Upper lobe of right lung (tissue), 1 donor: ENCODE measurements at regions not wholly inside any gene's neighbourhood (a gene's known extent, or its start where the extent isn't known, plus 50 kb on each side); places are given as distances from the start of the nearest gene placed in this dataset.

Source experiments
- ATAC-seq: fragments of 200-7000 bp; cut with Tn5 transposase; one replicate; pipeline ENCODE4 v1.9.1; 2020; ENCODE audit warnings: mild to moderate bottlenecking, moderate library complexity
- DNase-seq: peaks from one replicate; pipeline ENCODE4 v3.0.0-alpha.2; 2020
- H3K27ac ChIP-seq: fragments of 200-600 bp; one replicate; pipeline ENCODE4 v1.8.0; 2022
- H3K27me3 ChIP-seq: fragments of 200-600 bp; one replicate; pipeline ENCODE4 v1.8.0; 2022; ENCODE audit warnings: mild to moderate bottlenecking
- H3K36me3 ChIP-seq: fragments of 200-600 bp; one replicate; pipeline ENCODE4 v1.8.0; 2022
- H3K4me1 ChIP-seq: fragments of 200-600 bp; one replicate; pipeline ENCODE4 v1.8.0; 2022
- H3K4me3 ChIP-seq: fragments of 200-600 bp; one replicate; pipeline ENCODE4 v1.8.0; 2022; ENCODE audit warnings: mild to moderate bottlenecking
- H3K9me3 ChIP-seq: fragments of 200-600 bp; one replicate; pipeline ENCODE4 v1.8.0; 2022
- intact Hi-C: fragments of 100-400 bp; cut with DNase I; formaldehyde crosslinking; loops from one replicate; pipeline ENCODE4 v1.11.0; 2022
- TF ChIP-seq, protein P1 (sequence below): fragments of 200-600 bp; IDR thresholded peaks from one replicate; pipeline ENCODE4 v1.8.0; 2022; ENCODE audit warnings: antibody characterized with exemption
- donor health status: DM: no; HTN: yes; CAD: no; lungs with severe emphysema.

DNA sequence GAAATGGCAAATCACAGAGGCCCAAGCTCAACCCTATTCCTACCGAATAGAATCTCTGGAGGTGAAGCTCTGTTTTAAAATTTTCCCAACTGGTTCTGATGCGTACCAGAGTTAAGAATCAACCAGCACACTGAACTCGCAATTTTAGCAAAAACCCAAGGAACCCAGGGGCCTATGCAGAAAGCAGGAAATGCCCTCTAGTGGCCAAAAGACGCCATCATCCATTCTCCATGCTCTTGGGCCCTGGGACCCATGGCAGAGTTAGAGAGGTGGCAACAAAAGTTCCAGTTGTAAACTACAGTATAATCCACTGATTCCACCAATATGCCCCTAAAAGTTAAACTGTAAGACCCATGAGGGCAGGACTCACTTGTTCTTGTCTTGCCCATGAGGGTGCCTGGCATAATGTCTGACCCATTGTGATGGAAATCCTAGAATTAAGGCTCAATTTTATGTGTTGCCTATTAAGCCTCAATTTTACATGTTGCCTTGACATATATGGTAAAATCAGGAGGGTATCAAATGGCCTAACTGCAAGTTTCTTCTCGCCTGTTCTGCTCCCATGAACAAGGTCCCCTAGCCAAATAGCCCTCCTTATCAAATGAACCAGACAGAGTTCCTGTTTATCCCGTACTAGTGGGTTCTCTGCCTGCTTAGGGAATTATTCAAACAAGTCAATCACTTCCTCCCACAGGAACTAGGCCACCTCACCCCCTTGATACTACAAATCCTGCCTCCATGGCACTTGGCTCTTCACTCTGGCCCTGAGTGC, 137.5 kb upstream of the CPM start:
- no peak for DNase-seq
- no peaks in the 10 kb centered on the region for H3K4me1 ChIP-seq
- no peak overlapping the region for H3K27ac ChIP-seq
- ATAC-seq = peak; percentile 88
- intact Hi-C loops = loop anchor here (10.0 kb wide), 1 partner anchor 206 kb away; no protein-coding TSS in a partner anchor
- no peaks in the 10 kb centered on the region for H3K36me3 ChIP-seq
- H3K4me3 ChIP-seq = no peak overlapping the region
- TF ChIP-seq, protein P1, sequence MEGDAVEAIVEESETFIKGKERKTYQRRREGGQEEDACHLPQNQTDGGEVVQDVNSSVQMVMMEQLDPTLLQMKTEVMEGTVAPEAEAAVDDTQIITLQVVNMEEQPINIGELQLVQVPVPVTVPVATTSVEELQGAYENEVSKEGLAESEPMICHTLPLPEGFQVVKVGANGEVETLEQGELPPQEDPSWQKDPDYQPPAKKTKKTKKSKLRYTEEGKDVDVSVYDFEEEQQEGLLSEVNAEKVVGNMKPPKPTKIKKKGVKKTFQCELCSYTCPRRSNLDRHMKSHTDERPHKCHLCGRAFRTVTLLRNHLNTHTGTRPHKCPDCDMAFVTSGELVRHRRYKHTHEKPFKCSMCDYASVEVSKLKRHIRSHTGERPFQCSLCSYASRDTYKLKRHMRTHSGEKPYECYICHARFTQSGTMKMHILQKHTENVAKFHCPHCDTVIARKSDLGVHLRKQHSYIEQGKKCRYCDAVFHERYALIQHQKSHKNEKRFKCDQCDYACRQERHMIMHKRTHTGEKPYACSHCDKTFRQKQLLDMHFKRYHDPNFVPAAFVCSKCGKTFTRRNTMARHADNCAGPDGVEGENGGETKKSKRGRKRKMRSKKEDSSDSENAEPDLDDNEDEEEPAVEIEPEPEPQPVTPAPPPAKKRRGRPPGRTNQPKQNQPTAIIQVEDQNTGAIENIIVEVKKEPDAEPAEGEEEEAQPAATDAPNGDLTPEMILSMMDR = peak; percentile 90
- no peaks in the 10 kb centered on the region for H3K27me3 ChIP-seq
- H3K9me3 ChIP-seq = no peaks in the 10 kb centered on the region

DNA sequence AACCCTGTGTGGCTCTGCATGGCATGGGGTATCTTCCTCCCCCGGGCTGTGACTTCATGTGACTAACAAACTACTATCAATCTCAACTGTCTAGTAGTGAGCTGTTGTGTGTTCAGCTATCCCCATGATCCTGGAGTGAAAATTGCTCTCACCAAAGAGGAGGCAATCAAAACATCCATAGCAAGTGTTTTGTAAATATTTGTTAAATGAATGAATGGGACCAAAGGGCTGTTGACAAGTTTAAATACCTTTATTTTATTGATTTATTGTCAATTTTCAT, 138.1 kb upstream of the CPM start:
- intact Hi-C loops = loop anchor here (10.0 kb wide), 1 partner anchor 206 kb away; no protein-coding TSS in a partner anchor
- TF ChIP-seq, protein P1 = no peak
- H3K4me1 ChIP-seq = no peaks in the 10 kb centered on the region
- H3K27me3 ChIP-seq = no peaks in the 10 kb centered on the region
- DNase-seq (no peak), ATAC-seq (no peak)
- no peaks in the 10 kb centered on the region for H3K36me3 ChIP-seq
- H3K9me3 ChIP-seq = no peaks in the 10 kb centered on the region
- H3K4me3 ChIP-seq = no peak overlapping the region
- no peak overlapping the region for H3K27ac ChIP-seq

DNA sequence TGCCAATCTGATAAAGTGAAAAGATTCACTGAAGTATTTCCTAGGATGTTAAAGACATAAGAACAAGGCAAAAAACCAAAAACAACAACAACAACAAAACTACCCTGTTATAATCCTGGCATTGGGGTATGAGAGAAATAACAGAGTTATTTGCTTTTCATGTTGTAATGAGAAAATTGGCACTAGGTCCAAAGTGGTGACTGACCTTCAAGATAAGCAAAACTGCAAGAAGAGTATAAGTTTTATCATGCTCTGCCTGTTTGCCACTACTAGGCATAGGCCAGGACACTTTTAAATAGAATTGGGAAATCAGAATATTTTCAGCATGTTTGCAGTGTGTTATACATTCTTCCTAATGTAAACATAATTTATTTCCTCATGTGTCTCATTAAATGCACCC, 140.1 kb upstream of the CPM start:
- H3K9me3 ChIP-seq = no peaks in the 10 kb centered on the region
- H3K27me3 ChIP-seq = no peaks in the 10 kb centered on the region
- intact Hi-C loops = loop anchor here (10.0 kb wide), 1 partner anchor 208 kb away; no protein-coding TSS in a partner anchor
- no peak overlapping the region for H3K4me3 ChIP-seq
- H3K27ac ChIP-seq = no peak overlapping the region
- no peaks in the 10 kb centered on the region for H3K4me1 ChIP-seq
- no peaks in the 10 kb centered on the region for H3K36me3 ChIP-seq
- TF ChIP-seq, protein P1 = no peak
- ATAC-seq = no peak
- DNase-seq = no peak

DNA sequence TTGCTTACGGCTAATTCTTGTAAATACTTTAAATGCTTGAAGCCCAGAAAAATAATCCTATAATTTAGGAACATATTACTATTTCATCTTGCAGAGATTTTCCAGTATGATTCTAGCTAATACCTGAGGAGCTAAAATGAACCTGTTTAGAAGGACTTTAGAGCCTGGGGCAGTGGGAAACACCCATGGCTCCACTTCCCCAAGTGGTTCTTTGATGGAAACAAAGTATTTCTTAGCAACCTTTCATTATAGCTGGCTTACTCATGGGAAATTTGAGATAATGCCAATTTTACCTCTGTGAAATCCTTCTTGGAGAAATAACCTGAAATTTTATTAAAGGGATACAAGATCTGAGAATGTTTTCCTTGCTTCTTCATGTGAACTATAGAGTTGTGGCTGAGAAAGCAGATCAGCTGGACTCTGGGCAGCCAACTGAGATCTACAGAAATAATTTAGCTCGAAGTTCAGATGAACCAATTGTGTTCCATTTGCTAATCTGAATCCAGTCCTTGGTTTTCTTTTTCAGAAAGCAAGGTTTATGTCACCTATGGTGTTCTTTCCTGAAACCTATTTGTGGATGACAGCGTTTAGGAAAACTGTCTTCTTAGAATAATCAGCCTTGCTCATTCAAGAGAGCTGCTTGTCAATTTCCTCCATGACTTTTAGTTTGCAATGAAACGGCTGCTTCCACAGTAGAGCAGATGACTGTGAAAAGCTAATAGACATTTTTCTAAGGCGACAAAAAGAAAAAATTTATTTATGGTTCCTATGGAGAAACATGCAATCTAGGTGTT, 141.8 kb upstream of the CPM start:
- intact Hi-C loops = loop anchor here (10.0 kb wide), 1 partner anchor 210 kb away; no protein-coding TSS in a partner anchor

DNA sequence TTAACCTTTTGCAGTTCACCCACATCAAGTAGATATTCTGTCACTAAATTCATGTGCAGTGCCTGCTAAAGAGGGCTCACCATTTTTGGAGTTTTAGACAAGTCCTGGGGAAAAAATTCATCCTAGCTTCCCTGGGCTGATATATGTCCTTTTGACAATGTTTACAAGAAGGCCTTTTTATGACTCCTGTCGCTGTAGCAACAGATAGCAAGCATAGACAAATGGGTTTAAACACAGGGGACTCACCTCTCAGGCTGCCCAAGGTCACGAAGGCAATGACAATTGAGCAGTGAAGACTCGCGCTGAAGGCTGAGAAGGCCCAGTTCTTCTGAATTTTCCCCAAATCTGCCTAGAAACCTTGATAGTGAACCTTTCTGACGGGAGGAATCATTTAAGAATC, 150.7 kb upstream of the CPM start:
- Histone ChIP-seq H3K4me3 (no peak overlapping the region), H3K27me3 (no peaks in the 10 kb centered on the region), H3K4me1 (no peaks in the 10 kb centered on the region), H3K36me3 (no peaks in the 10 kb centered on the region), H3K27ac (no peak overlapping the region), H3K9me3 (no peaks in the 10 kb centered on the region)
- TF ChIP-seq, protein P1 = no peak
- intact Hi-C loops = no loop called here
- DNase-seq (no peak), ATAC-seq (no peak)

More for the DNA sequence above, 141.8 kb upstream of the CPM start:
- TF ChIP-seq, protein P1 = no peak
- Histone ChIP-seq H3K9me3 (no peaks in the 10 kb centered on the region), H3K4me1 (no peaks in the 10 kb centered on the region), H3K27ac (no peak overlapping the region), H3K36me3 (no peaks in the 10 kb centered on the region), H3K4me3 (no peak overlapping the region), H3K27me3 (no peaks in the 10 kb centered on the region)
- ATAC-seq = no peak
- DNase-seq = no peak
